HG02623 (cell line): ENCODE measurements at regions not wholly inside any gene's neighbourhood (a gene's known extent, or its start where the extent isn't known, plus 50 kb on each side); places are given as distances from the start of the nearest gene placed in this dataset.
A peak's percentile ranks its signal among the peaks of the same experiment; 100 is the strongest.

ENCODE experiments used
- ATAC-seq: cut with Tn5 transposase; IDR thresholded peaks from one replicate; pipeline ENCODE4 v1.9.1; 2021; ENCODE audit warnings: moderate library complexity; ENCODE audit not compliant: unreplicated experiment

GRCh38 chr2:74063486-74063885 lies 78.8 kb downstream of the TET3 start:
- ATAC-seq, result no peak

- no peak for ATAC-seq
These were observed 80.7 kb downstream of the TET3 start for GRCh38 chr2:74065456-74065855.

- no peak for ATAC-seq
These were observed 81.1 kb downstream of the BOLA3 start for GRCh38 chr2:74066491-74067203.

- ATAC-seq, result no peak
These were observed 80.4 kb downstream of the BOLA3 start for GRCh38 chr2:74067221-74067747.

- ATAC-seq, result no peak
These were observed 76.7 kb downstream of the BOLA3 start for GRCh38 chr2:74070991-74071390.

GRCh38 chr2:74071426-74071825 lies 76.3 kb downstream of the BOLA3 start:
- ATAC-seq, result no peak

GRCh38 chr2:74072565-74072964 lies 75.1 kb downstream of the BOLA3 start:
- ATAC-seq, result no peak

GRCh38 chr2:74074487-74074886 lies 73.2 kb downstream of the BOLA3 start:
- ATAC-seq, result no peak

- no peak for ATAC-seq
These were observed 71.6 kb downstream of the BOLA3 start for GRCh38 chr2:74076074-74076470.

GRCh38 chr2:74077636-74078035 lies 70.1 kb downstream of the BOLA3 start:
- ATAC-seq, result no peak

- ATAC-seq, result no peak
These were observed 69.2 kb downstream of the BOLA3 start for GRCh38 chr2:74078466-74078865.

- peak; percentile 48 for ATAC-seq
These were observed 68.0 kb downstream of the BOLA3 start for GRCh38 chr2:74079522-74080341.

- ATAC-seq, result peak; percentile 24
These were observed 67.4 kb downstream of the BOLA3 start for GRCh38 chr2:74080346-74080745.

GRCh38 chr2:74081030-74081762 lies 66.5 kb downstream of the BOLA3 start:
- no peak for ATAC-seq

GRCh38 chr2:74081763-74082110 lies 66.0 kb downstream of the BOLA3 start:
- ATAC-seq, result no peak

GRCh38 chr2:74083750-74084149 lies 64.0 kb downstream of the BOLA3 start:
- ATAC-seq, result no peak
